HG02623 (cell line): ENCODE measurements at regions not wholly inside any gene's neighbourhood (a gene's known extent, or its start where the extent isn't known, plus 50 kb on each side); places are given as distances from the start of the nearest gene placed in this dataset.
"Not testable (repeated sequence)": the region's sequence is repeated elsewhere in the genome, so short reads cannot be mapped to it uniquely, and the experiment has no call there.

Source experiments
- ATAC-seq: cut with Tn5 transposase; IDR thresholded peaks from one replicate; pipeline ENCODE4 v1.9.1; 2021; ENCODE audit warnings: moderate library complexity; ENCODE audit not compliant: unreplicated experiment

DNA sequence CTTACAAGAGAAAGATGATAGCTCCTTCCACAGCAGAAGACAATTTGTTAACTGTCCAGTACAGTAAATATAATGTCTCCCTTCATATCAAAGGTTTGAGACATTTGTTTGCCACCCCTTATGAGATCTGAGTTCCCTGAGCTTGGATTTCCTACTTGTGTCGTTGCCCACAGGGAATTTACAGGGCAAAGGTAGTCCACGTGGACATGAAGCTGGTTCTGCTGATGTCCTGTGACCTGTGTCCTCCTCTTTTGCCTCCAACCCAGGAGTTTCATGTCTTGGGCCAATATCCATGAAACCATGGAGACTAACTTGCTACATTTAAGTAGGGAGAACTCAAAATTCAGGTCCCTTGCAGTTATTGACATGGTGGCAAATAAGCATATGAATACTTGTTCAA is 172.2 kb upstream of the KCTD7 start:
- not testable (repeated sequence) for ATAC-seq

DNA sequence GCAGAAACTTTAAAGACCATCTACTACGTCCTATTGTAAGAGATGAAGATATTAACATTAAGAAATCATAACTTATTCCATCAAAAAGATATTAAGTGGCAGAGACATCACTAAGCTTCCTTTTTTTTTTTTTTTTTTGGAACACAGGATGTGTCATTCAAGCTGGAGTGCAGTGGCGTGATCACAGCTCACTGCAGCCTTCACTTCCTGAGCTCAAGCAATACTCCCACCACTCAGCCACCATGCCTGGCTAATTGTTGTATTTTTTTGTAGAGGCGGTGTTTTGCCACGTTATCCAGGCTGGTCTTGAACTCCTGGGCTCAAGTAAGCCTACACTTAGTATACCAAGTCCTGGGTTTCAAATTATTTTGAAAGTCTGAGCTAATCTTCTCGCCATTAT is 169.7 kb upstream of the KCTD7 start:
- not testable (repeated sequence) for ATAC-seq

DNA sequence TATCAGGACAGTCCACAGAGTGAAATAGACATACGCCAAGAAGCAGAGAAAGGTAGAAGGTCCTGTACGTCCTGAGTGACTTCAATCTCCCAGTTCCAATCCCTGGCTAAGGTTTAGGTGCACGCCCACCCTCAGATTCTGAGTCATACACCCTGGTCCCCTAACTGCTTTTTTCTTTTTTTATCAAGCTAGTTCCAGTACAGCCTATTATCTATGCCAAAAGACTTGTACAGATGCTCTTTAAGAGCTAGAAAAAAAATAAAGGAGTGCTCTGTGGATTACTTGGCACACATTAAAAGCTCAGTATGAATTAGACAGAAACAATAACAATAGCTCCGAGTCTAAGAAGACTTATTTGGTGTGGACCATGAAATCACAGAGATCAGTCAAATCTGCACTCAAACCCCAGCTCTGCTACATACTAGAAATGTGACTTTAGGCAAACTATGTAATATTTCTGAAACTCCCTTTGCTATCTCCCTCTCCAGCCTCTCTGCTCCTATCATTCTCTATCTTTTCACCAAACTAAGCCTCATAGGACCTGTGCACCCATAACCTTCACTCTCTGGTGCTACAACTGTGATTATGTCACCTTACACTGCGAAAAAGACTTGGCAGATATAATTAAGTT is 168.8 kb upstream of the KCTD7 start:
- not testable (repeated sequence) for ATAC-seq

DNA sequence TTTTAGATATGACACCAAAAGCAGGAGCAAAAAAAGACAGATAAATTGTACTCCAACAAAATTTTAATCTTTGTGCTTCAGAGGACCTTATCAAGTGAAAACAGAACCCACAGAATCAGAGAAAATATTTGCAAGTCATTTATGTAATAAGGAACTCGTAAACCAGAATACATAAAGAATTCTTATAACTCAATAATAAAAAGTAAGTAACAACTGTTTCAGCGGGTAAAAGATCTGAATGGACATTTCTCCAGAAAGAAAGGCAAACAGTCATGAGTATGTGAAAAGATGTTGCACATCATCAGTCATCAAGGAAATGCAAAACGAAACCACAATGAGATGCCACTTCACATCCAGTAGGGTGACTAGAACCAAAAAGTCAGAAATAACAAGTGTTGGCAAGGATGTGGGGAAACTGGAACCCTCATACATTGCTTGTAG is 167.7 kb upstream of the KCTD7 start:
- no peak for ATAC-seq

DNA sequence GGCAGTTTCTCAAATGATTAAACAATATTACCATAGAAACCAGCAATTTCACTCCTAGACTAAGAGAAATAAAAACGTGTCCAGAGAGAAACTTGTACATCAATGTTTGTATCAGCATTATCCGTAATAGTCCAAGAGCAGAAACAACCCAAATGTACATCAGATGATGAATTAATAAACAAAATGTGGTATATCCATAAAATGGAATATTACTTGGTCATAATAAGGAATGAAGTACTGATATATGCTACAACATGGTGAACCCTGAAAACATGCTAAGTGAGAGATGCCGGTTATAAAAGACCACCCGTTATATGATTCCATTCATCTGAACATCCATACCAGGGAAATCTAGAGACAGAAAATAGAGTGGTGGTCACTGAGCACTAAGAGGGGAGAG is 167.3 kb upstream of the KCTD7 start:
- not testable (repeated sequence) for ATAC-seq

DNA sequence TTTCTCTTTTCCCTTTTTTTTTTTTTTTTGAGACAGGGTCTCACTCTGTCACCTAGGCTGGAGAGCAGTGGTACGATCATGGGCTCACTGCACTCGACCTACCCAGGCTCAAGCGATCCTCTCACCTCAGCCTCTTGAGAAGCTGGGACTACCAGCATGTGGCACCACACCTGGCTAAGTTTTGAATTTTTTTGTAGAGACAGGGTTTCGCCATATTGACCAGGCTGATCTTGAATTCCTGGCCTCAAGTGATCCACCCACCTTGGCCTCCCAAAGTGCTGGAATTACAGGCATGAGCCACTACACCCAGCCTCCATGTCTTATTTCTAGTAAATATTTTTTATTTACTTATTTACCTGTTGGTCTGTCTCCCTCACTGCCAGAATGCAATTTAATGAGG is 165.8 kb upstream of the KCTD7 start:
- not testable (repeated sequence) for ATAC-seq

DNA sequence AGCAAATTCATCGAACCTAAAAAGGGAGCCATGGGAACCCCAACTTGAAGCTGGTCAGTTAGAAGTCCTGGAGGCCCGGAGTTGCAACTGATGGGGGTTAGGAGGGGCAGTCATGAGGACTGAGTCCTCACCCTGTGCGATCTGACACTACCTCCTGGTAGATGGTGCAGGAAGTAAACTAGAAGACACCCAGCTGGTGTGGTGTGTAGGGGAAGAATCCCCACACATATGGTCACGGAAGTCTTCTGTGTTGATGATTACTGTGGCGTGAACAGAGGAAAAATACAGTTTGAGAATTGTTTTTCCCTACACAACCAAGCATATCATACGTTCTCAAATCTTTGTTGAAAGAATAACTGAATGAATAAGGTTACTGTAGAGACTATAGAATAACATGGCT is 164.6 kb upstream of the KCTD7 start:
- ATAC-seq = no peak

DNA sequence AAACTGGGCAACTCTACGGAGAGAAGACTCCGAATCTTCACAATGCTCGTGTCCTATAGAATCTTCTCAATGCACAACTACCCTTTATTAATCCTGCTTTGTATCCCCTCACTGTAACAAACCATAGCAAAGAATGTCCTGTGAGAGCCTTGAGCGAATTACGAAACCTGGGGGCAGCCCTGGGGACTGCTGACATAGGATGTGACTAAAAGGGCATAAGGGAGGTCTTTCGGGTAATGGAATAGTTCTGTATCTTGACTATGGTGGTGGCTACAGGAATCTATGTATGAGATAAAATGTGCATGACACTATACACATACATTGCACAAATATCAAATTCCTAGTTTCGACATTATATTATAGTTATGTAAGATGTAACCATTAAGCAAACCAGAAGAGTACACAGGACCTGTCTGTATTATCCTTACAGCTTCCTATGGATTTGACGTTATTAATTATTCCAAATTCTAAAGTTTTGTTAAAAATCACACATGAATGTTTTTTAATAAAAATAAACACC is 162.5 kb upstream of the KCTD7 start:
- ATAC-seq = no peak

DNA sequence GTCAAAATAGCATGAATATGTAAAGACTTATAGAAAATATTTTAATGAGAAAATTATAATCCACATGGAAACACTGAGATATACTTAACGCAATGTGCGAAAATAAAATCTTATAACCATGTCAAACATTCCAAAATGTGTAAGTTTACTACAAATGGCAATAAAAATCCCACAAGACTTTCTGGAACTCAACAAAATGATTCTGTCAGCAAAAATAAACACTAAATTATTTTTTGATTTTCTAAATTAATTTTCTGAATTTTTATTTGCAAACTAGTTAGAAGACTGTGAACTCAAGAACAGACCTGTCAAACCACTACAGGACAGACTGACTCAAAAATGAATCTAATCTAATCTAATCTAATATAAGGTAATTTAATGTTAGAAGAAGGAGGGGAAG is 160.8 kb upstream of the KCTD7 start:
- no peak for ATAC-seq

DNA sequence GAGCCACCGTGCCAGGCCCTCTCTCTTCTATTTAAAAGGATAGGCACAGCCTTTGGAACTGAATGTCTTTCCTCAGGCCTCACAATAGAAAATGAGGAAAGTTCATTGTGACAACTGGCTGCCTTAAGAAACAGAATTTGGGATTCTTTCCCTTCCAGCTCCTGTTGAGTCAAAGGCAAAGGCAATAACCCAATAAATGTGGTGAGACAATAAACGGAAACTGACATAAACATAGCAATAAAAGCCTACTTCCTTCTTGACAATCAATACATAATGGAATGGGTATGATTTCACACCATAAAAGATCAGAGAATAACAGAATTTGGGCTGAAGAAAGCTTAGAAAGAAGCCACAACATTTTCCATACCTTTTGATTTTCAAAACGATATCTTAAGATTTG is 155.6 kb upstream of the KCTD7 start:
- ATAC-seq = not testable (repeated sequence)

DNA sequence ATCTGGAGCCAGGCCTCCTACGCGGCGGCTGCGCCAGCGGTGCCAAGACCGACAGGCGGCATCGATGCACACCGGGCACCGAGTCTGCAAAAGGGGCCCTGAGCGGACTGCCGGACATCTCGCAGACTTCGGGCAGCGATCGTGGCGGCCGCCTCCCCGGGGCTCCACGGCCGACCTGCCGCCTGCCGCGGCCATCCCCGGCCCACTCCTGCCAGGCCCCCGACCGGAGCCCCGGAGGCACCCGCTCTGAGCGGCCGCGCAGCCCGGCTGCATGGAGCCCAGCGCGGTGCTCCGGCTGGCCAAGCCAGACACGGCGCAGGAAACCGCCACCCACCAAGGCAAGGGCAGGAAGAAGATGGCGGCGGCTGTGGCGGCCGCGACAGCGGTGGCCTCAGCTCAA is 154.2 kb upstream of the KCTD7 start:
- ATAC-seq = no peak

DNA sequence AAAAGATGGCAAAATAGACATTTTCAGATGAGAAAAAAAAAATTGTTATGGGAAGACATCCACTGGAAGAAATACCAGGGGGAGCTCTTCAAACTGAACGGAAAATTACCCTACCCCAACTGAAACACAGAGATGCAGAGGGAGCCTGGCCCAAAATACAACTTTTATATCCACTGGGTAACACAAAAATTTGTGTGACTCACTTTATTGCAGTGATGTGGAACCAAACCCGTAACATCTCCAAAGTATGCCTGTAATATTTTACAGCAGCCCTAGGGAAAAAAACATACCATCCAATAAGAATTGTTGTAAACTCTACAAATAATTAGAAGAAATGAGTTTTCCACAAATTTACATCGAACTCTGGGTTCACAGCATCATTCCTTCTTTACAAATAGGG is 152.6 kb upstream of the KCTD7 start:
- ATAC-seq = not testable (repeated sequence)

DNA sequence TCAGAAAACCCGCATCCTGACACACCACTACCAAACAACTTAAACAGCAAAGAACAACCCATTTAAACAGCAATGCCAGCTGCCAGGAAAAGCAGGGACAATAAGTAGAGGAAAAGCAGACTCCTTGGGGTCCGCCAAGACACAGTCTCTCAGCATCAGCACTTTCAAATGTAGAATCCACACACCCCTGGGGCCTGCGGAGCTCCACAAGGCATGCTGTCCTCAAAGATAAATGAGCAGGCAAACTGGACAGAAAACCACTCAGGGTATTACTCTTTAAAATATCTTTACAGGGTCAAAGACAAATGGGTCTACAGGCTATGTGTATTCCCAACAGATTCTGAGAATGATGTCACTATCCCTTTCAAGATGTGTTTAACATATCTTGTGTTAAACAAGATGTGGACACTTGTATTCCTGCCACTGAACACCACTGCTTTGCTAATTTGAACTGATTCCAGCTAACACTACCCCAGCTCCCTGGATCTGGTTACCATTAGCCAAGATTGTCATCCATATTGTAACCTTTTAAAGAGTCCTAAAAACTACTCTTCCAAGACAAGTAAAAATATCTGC is 150.8 kb upstream of the KCTD7 start:
- ATAC-seq = not testable (repeated sequence)

DNA sequence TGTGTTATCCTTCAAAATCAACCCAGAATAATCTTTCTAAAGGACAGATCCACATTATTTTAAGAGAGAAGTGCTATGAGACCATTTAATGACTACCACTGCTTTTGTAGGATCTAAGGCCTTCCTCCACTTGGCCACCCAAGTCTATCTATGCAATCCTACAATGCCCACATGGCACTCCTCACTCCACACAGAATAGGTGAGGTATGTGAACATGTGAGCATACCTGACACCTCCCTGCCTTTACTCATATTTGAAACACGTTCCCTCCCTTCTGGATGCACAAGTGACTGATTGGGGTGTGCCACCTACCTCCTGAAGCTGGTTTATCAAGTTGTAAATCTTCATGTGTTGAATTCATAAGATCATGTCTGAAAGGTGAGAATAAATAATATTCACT is 147.5 kb upstream of the KCTD7 start:
- not testable (repeated sequence) for ATAC-seq

DNA sequence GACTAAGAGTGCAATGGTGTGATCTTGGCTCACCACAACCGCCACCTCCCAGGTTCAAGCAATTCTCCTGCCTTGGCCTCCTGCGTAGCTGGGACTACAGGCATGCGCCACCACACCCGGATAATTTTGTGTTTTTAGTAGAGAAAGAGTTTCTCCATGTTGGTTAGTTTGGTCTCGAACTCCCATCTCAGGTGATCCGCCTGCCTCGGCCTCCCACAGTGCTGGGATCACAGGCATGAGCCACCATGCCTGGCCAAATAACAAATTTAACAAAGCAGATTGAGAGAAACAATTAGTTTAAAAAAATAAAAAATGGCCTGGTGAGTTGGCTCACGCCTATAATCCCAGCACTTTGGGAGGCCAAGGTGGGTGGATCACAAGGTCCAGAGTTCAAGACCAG is 139.6 kb upstream of the KCTD7 start:
- not testable (repeated sequence) for ATAC-seq

DNA sequence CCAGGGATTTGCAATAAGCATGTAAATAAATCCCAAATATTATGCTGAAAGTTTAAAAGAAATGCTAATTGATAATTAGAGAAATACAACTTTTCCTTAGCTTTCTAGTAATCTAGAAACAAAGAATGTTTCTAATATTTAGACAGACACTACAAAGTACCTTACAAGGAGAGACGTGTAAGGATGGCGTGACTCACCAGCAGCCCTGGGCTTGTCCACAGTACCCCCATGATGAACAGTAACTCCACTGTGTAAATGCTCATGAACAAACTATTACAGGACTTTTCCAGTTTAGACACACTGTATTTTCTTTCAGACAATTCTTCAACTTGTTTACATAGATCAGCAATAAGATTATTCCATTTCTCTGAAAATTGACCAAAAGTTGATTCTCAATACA is 138.9 kb upstream of the KCTD7 start:
- not testable (repeated sequence) for ATAC-seq

DNA sequence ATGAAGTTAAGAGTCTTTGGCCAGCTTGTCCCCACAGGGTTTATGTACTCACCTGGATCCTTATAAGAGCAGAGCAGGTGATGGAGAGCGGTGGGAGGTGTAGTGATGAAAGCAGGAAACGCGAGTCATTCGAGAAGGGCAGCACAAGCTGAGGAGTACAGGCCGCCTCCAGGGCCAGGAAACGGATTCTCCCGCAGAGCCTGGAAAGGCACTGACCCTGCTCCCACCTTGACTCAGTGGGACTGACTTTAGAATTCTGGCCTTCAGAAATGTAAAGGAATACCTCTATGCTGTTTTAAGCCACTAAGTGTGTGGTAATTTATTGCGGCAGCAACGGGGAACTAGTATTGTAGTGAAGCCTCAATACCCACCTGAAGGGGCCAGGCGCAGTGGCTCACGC is 137.7 kb upstream of the KCTD7 start:
- ATAC-seq = not testable (repeated sequence)

DNA sequence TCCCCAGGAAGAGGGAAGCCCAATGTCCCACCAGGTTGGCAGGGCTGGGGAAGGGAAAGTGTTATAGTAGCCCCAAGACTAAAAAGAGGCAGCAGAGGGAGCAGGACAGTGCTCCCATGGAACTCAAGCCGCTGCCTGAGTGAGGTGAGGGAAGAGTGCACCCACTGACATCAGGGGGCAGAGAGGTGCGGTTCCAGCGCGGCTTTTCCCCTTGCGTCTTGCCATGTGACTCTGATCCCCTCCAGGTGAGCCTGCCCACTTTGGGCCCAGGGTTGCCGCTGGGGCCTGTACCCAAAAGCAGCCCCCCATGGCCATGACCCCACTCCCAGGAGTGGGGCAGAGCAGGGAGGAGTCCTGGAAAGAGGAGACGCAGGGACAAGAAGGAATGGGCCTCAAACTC is 136.3 kb upstream of the KCTD7 start:
- ATAC-seq = not testable (repeated sequence)

DNA sequence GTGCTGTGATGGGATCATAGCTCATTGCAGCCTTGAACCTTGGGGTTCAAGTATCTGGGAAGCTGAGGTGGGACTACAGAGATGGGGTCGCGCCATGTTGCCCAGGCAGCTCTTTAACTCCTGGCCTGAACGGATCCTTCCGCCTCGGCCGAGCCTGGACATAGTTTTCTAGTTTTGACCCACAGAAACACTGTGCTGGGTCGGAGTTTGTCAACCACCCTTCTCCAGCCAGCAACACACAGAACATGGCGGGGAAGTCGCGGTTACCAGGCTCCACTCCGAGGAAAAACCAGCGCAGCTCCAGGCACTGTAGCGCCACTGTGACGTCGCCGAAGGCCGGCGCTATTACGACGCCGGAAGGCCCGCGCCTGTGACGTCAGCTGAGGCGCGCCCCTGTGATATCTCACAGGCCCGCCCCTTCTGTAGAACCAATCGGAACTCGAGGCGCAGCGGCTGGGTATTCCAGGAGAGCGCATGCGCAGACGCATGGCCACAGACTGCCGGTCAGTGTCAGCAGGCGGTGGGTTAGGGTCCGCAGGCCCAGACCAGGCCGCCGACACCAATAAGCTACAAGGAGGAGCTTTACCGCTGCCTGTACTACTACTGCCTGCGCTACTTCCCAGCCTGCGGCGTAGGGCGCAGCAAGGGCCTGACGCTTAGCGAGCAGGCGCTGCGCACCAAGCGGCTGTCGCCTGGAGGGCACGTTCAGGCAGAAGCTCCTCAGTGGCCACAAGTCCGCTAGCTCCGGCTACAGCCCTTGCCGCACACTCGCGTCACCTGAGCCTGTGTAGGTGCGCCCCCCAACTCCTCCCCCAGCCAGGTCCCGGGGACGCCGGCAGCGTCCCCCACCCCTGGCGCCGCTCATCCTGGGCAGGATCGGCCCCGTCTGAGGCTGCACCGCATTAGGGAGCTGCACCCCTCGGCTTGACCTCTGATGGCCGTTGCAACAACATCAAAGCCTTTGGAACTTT is 135.2 kb upstream of the KCTD7 start:
- ATAC-seq = peak; percentile 98

DNA sequence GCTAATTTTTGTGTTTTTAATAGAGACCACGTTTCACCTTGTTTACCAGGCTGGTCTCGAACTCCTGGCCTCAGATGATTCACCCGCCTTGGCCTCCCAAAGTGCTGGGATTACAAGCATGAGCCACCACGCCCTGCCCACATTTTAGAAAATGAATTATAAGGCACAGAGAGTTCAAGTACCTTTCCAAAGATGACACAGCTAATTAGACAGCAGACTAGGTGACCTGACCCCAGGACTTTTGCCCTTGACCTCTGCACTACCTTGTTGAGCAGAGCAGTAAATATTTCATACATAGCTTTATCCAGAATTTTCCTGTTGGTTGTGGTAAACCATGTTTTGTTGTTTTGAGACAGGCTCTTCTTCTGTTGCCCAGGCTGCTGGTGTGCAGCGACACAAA is 131.3 kb upstream of the KCTD7 start:
- no peak for ATAC-seq

DNA sequence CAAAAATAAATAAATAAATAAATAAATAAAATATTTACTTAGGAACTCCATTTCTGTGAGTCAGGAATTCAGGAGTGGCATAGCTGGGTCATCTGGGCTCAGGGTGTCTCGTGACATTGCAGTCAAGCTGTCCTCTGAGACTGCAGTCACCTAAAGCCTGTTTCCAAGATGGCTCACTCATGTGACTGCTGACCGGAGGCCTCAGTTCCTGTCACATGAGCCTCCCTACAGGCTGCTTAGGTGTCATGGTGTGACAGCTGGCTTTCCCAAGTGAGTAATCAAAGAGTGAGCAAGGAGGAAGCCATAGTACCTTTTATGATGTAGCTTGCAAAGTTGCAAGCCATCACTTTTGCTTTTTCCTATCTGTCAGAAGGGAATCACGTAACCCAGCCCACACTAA is 128.6 kb upstream of the KCTD7 start:
- ATAC-seq = no peak
